Testis (tissue), 2 donors: ENCODE measurements at regions not wholly inside any gene's neighbourhood (a gene's known extent, or its start where the extent isn't known, plus 50 kb on each side); places are given as distances from the start of the nearest gene placed in this dataset.

ENCODE experiments used
- DNase-seq: peaks from one replicate; pipeline ENCODE4 v3.0.0-alpha.2; 2019
- H3K27ac ChIP-seq, 2 donors: fragments of 200-600 bp; sonication (generic); one replicate each; pipeline ENCODE4 v1.5.1; 2019
- H3K27me3 ChIP-seq: fragments of 200-600 bp; sonication (generic); one replicate; pipeline ENCODE4 v1.5.1; 2019
- H3K36me3 ChIP-seq: fragments of 200-600 bp; sonication (generic); one replicate; pipeline ENCODE4 v1.5.1; 2017; ENCODE audit warnings: low read depth; ENCODE audit errors: missing control alignments
- H3K4me1 ChIP-seq: fragments of 200-600 bp; sonication (generic); one replicate; pipeline ENCODE4 v1.5.1; 2019
- H3K4me3 ChIP-seq, 2 donors: fragments of 200-600 bp; sonication (generic); one replicate each; pipeline ENCODE4 v1.5.1; 2017 to 2019
- H3K9me3 ChIP-seq: fragments of 200-600 bp; sonication (generic); one replicate; pipeline ENCODE4 v1.5.1; 2017
- CTCF ChIP-seq, 3 experiments: fragments of 450-650 bp in 2 of 3; fragments of 200-600 bp in 1 of 3; sonication (generic) in 1 of 3; IDR thresholded peaks; one replicate each; pipeline ENCODE4 v1.5.1; 2016 to 2019; ENCODE audit warnings: antibody characterized with exemption in 3 of 3, mild to moderate bottlenecking in 2 of 3, moderate library complexity in 1 of 3
- POLR2A ChIP-seq: fragments of 450-650 bp; IDR thresholded peaks from one replicate; pipeline ENCODE4 v1.6.1; 2017; ENCODE audit warnings: antibody characterized with exemption, mild to moderate bottlenecking, moderate library complexity
- WGBS, 2 donors: methylation state at CpG; one replicate each; pipeline ENCODE4 v1.1.5; 2018; 5-methylcytosine and 5-hydroxymethylcytosine counted together
- intact Hi-C: fragments of 100-400 bp; cut with DNase I; formaldehyde crosslinking; loops from one replicate; pipeline ENCODE4 v1.15.1; 2023; ENCODE audit warnings: low total_unique reads

- Histone ChIP-seq H3K27ac (no peak overlapping the region), H3K9me3 (no peaks in the 10 kb centered on the region), H3K36me3 (no peaks in the 10 kb centered on the region), H3K4me1 (no peaks in the 10 kb centered on the region), H3K4me3 (no peak overlapping the region), H3K27me3 (no peaks in the 10 kb centered on the region)
- intact Hi-C loops: no loop called here
- TF ChIP-seq CTCF (IDR thresholded peaks at IDR 0.05): no peak
- 74 to 75% methylated on average over 6 of the region's 6 CpGs for WGBS, 2 donors
- no peak for DNase-seq
Observed at GRCh38 chr11:92391808-92392207, 167.2 kb downstream of the FAT3 start.

- Histone ChIP-seq H3K9me3 (no peaks in the 10 kb centered on the region), H3K36me3 (no peaks in the 10 kb centered on the region), H3K4me1 (no peaks in the 10 kb centered on the region), H3K27me3 (no peaks in the 10 kb centered on the region), H3K27ac (no peak overlapping the region), H3K4me3 (no peak overlapping the region)
- no peak for TF ChIP-seq POLR2A
- no peak for TF ChIP-seq CTCF (IDR thresholded peaks at IDR 0.05)
- WGBS, 2 donors: 76 to 96% methylated on average over 5 of the region's 5 CpGs
- intact Hi-C loops: no loop called here
- no peak for DNase-seq
Observed at GRCh38 chr11:92393218-92393617, 168.6 kb downstream of the FAT3 start.

- no peaks in the 10 kb centered on the region for H3K9me3 ChIP-seq
- 96 to 100% methylated on average over 1 of the region's 1 CpG for WGBS, 2 donors
Observed at GRCh38 chr11:92396133-92396532, 171.5 kb downstream of the FAT3 start.

GRCh38 chr11:92397221-92397755 lies 172.7 kb downstream of the FAT3 start:
- no peaks in the 10 kb centered on the region for H3K36me3 ChIP-seq
- no peak overlapping the region for H3K4me3 ChIP-seq
- no peaks in the 10 kb centered on the region for H3K27me3 ChIP-seq
- H3K9me3 ChIP-seq: no peaks in the 10 kb centered on the region
- TF ChIP-seq POLR2A (no peak), CTCF (IDR thresholded peaks at IDR 0.05) (no peak)
- H3K4me1 ChIP-seq: no peaks in the 10 kb centered on the region
- no peak overlapping the region for H3K27ac ChIP-seq
- WGBS, 2 donors: 93 to 96% methylated on average over 9 of the region's 9 CpGs
- intact Hi-C loops: no loop called here
- DNase-seq: no peak

More at GRCh38 chr11:92396133-92396532, 171.5 kb downstream of the FAT3 start:
- no peak overlapping the region for H3K4me3 ChIP-seq
- H3K27me3 ChIP-seq: no peaks in the 10 kb centered on the region
- no peaks in the 10 kb centered on the region for H3K4me1 ChIP-seq
- DNase-seq: no peak
- no peak overlapping the region for H3K27ac ChIP-seq
- TF ChIP-seq CTCF (IDR thresholded peaks at IDR 0.05): no peak
- TF ChIP-seq POLR2A: no peak
- no peaks in the 10 kb centered on the region for H3K36me3 ChIP-seq
- intact Hi-C loops: no loop called here

- no peak for DNase-seq
- intact Hi-C loops: no loop called here
Observed at GRCh38 chr11:92399705-92400104, 175.1 kb downstream of the FAT3 start.

More at GRCh38 chr11:92399705-92400104, 175.1 kb downstream of the FAT3 start:
- H3K27ac ChIP-seq: no peak overlapping the region
- H3K27me3 ChIP-seq: no peaks in the 10 kb centered on the region
- TF ChIP-seq CTCF (IDR thresholded peaks at IDR 0.05) (no peak), POLR2A (no peak)
- H3K4me3 ChIP-seq: no peak overlapping the region
- no peaks in the 10 kb centered on the region for H3K36me3 ChIP-seq
- H3K9me3 ChIP-seq: no peaks in the 10 kb centered on the region
- no peaks in the 10 kb centered on the region for H3K4me1 ChIP-seq
- WGBS, 2 donors: 86 to 93% methylated on average over 3 of the region's 3 CpGs
